Karpas-422 (cell line): ENCODE measurements at regions not wholly inside any gene's neighbourhood (a gene's known extent, or its start where the extent isn't known, plus 50 kb on each side); places are given as distances from the start of the nearest gene placed in this dataset.

Experiments
- DNase-seq: peaks from one replicate; pipeline ENCODE4 v3.0.0-alpha.2; 2015
- H2AFZ ChIP-seq: fragments of 200-600 bp; sonication (generic); 2 replicates; pipeline ENCODE4 v1.6.1; 2014; ENCODE audit warnings: antibody characterized with exemption, low read length, mixed read lengths
- H3K27ac ChIP-seq: fragments of 200-600 bp; sonication (generic); 2 replicates; pipeline ENCODE4 v1.5.1; 2014; ENCODE audit warnings: mild to moderate bottlenecking, low read length, moderate library complexity
- H3K27me3 ChIP-seq: fragments of 200-600 bp; sonication (generic); 2 replicates; pipeline ENCODE4 v1.6.1; 2014; ENCODE audit warnings: low read length, mixed read lengths
- H3K36me3 ChIP-seq: fragments of 200-600 bp; sonication (generic); 2 replicates; pipeline ENCODE4 v1.6.1; 2014; ENCODE audit warnings: low read length, mixed read lengths; ENCODE audit not compliant: insufficient read depth
- H3K4me1 ChIP-seq: fragments of 200-600 bp; sonication (generic); 2 replicates; pipeline ENCODE4 v1.6.1; 2014; ENCODE audit warnings: mild to moderate bottlenecking, low read length, mixed read lengths
- H3K4me2 ChIP-seq: fragments of 200-600 bp; sonication (generic); 2 replicates; pipeline ENCODE4 v1.6.1; 2014; ENCODE audit warnings: low read length, low read depth, mild to moderate bottlenecking; ENCODE audit not compliant: poor library complexity, severe bottlenecking
- H3K4me3 ChIP-seq: fragments of 200-600 bp; sonication (generic); 2 replicates; pipeline ENCODE4 v1.5.1; 2014; ENCODE audit warnings: mild to moderate bottlenecking, antibody characterized with exemption, low read length, mixed read lengths
- H3K79me2 ChIP-seq: fragments of 200-600 bp; sonication (generic); 2 replicates; pipeline ENCODE4 v1.6.1; 2014; ENCODE audit warnings: mild to moderate bottlenecking, low read length, mixed read lengths
- H3K9ac ChIP-seq: fragments of 200-600 bp; sonication (generic); 2 replicates; pipeline ENCODE4 v1.6.0; 2014; ENCODE audit warnings: low read length
- H3K9me2 ChIP-seq: fragments of 200-600 bp; sonication (generic), shearing (Covaris generic); replicated peaks from 2 replicates; pipeline ENCODE4 v1.6.0; 2014; ENCODE audit warnings: mild to moderate bottlenecking, low read length, moderate library complexity; ENCODE audit not compliant: insufficient read depth
- H3K9me3 ChIP-seq: fragments of 300-700, 200-600 bp; sonication (generic); 2 replicates; pipeline ENCODE4 v1.6.1; 2014; ENCODE audit warnings: low read length, mixed read lengths
- H4K20me1 ChIP-seq: fragments of 200-600 bp; sonication (generic); 2 replicates; pipeline ENCODE4 v1.6.1; 2014; ENCODE audit warnings: mild to moderate bottlenecking, antibody characterized with exemption, low read length, low read depth; ENCODE audit not compliant: insufficient read depth

- no peak overlapping the region for H2AFZ ChIP-seq
- H3K27me3 ChIP-seq = no peaks in the 10 kb centered on the region
- H3K4me2 ChIP-seq = no peak overlapping the region
- H4K20me1 ChIP-seq = no peaks in the 10 kb centered on the region
- H3K4me3 ChIP-seq = no peak overlapping the region
- no peak overlapping the region for H3K27ac ChIP-seq
- no peaks in the 10 kb centered on the region for H3K79me2 ChIP-seq
- H3K9ac ChIP-seq = no peak overlapping the region
- no peaks in the 10 kb centered on the region for H3K9me2 ChIP-seq
- H3K9me3 ChIP-seq = no peaks in the 10 kb centered on the region
- H3K36me3 ChIP-seq = no peaks in the 10 kb centered on the region
- no peaks in the 10 kb centered on the region for H3K4me1 ChIP-seq
- no peak for DNase-seq
Observed at GRCh38 chr5:82745016-82745415, 332.2 kb downstream of the TMEM167A start.

- H3K9me3 ChIP-seq = no peaks in the 10 kb centered on the region
- H3K4me1 ChIP-seq = no peaks in the 10 kb centered on the region
- no peak overlapping the region for H3K9ac ChIP-seq
- H3K27me3 ChIP-seq = no peaks in the 10 kb centered on the region
- H3K9me2 ChIP-seq = no peaks in the 10 kb centered on the region
- no peaks in the 10 kb centered on the region for H4K20me1 ChIP-seq
- H3K36me3 ChIP-seq = no peaks in the 10 kb centered on the region
- no peak overlapping the region for H3K27ac ChIP-seq
- H3K79me2 ChIP-seq = no peaks in the 10 kb centered on the region
- H3K4me3 ChIP-seq = no peak overlapping the region
- H2AFZ ChIP-seq = no peak overlapping the region
- DNase-seq = no peak
- H3K4me2 ChIP-seq = no peak overlapping the region
Observed at GRCh38 chr5:82738681-82739269, 338.4 kb downstream of the TMEM167A start.

- no peak for DNase-seq
- no peak overlapping the region for H2AFZ ChIP-seq
- H3K9me3 ChIP-seq = no peaks in the 10 kb centered on the region
- H3K36me3 ChIP-seq = no peaks in the 10 kb centered on the region
- H3K79me2 ChIP-seq = no peaks in the 10 kb centered on the region
- no peaks in the 10 kb centered on the region for H3K27me3 ChIP-seq
- no peaks in the 10 kb centered on the region for H3K9me2 ChIP-seq
- H3K4me2 ChIP-seq = no peak overlapping the region
- H4K20me1 ChIP-seq = no peaks in the 10 kb centered on the region
- H3K9ac ChIP-seq = no peak overlapping the region
- H3K27ac ChIP-seq = no peak overlapping the region
- H3K4me1 ChIP-seq = peaks cover 20% of the 10 kb centered on the region
- H3K4me3 ChIP-seq = no peak overlapping the region
Observed at GRCh38 chr5:82735160-82735789, 341.9 kb downstream of the TMEM167A start.

- Histone ChIP-seq H3K4me2 (no peak overlapping the region), H3K9ac (no peak overlapping the region), H2AFZ (no peak overlapping the region)
Observed at GRCh38 chr5:82734347-82734746, 342.8 kb downstream of the TMEM167A start.

GRCh38 chr5:82730913-82731312 lies 346.3 kb downstream of the TMEM167A start:
- peak; percentile 70 for DNase-seq
- peak overlapping the region; percentile 94 for H3K27ac ChIP-seq
- peak overlapping the region; percentile 36; the same call in 1 of the 2 replicates for H3K4me3 ChIP-seq
- H3K4me2 ChIP-seq = peak overlapping the region; percentile 53
- no peaks in the 10 kb centered on the region for H3K27me3 ChIP-seq
- H3K9me3 ChIP-seq = no peaks in the 10 kb centered on the region
- no peaks in the 10 kb centered on the region for H3K36me3 ChIP-seq
- H3K9ac ChIP-seq = peak overlapping the region; percentile 38
- H3K4me1 ChIP-seq = peaks cover 31% of the 10 kb centered on the region
- H3K9me2 ChIP-seq = no peaks in the 10 kb centered on the region
- H2AFZ ChIP-seq = peak overlapping the region; percentile 54
- H3K79me2 ChIP-seq = no peaks in the 10 kb centered on the region
- no peaks in the 10 kb centered on the region for H4K20me1 ChIP-seq

More at GRCh38 chr5:82734347-82734746, 342.8 kb downstream of the TMEM167A start:
- no peak overlapping the region for H3K4me3 ChIP-seq
- H3K27ac ChIP-seq = no peak overlapping the region
- H3K27me3 ChIP-seq = no peaks in the 10 kb centered on the region
- H3K9me2 ChIP-seq = no peaks in the 10 kb centered on the region
- no peaks in the 10 kb centered on the region for H4K20me1 ChIP-seq
- peaks cover 25% of the 10 kb centered on the region for H3K4me1 ChIP-seq
- no peaks in the 10 kb centered on the region for H3K9me3 ChIP-seq
- no peaks in the 10 kb centered on the region for H3K36me3 ChIP-seq
- no peak for DNase-seq
- no peaks in the 10 kb centered on the region for H3K79me2 ChIP-seq

- Histone ChIP-seq H3K27ac (0 out of 2 replicates have a peak overlapping the region, but pooled peaks have one; percentile 94), H3K27me3 (no peaks in the 10 kb centered on the region), H3K4me2 (no peak overlapping the region)
Observed at GRCh38 chr5:82728926-82729702, 348.1 kb downstream of the TMEM167A start.

GRCh38 chr5:82723168-82723567 lies 354.0 kb downstream of the TMEM167A start:
- Histone ChIP-seq H3K36me3 (no peaks in the 10 kb centered on the region), H3K27me3 (no peaks in the 10 kb centered on the region), H3K9ac (no peak overlapping the region), H3K79me2 (no peaks in the 10 kb centered on the region), H3K4me1 (peaks cover 3% of the 10 kb centered on the region; the same call in 1 of the 2 replicates), H3K4me2 (no peak overlapping the region), H4K20me1 (no peaks in the 10 kb centered on the region), H3K9me3 (no peaks in the 10 kb centered on the region), H3K9me2 (no peaks in the 10 kb centered on the region), H3K27ac (no peak overlapping the region), H2AFZ (no peak overlapping the region), H3K4me3 (no peak overlapping the region)
- DNase-seq = no peak

More at GRCh38 chr5:82728926-82729702, 348.1 kb downstream of the TMEM167A start:
- Histone ChIP-seq H3K9me3 (no peaks in the 10 kb centered on the region), H3K9me2 (no peaks in the 10 kb centered on the region), H3K79me2 (no peaks in the 10 kb centered on the region), H2AFZ (no peak overlapping the region), H3K4me3 (no peak overlapping the region), H3K36me3 (no peaks in the 10 kb centered on the region), H3K9ac (no peak overlapping the region), H4K20me1 (no peaks in the 10 kb centered on the region), H3K4me1 (peaks cover 31% of the 10 kb centered on the region)
- no peak for DNase-seq

GRCh38 chr5:82721087-82721410 lies 356.1 kb downstream of the TMEM167A start:
- no peaks in the 10 kb centered on the region for H3K4me1 ChIP-seq
- H3K4me3 ChIP-seq = no peak overlapping the region
- no peaks in the 10 kb centered on the region for H3K79me2 ChIP-seq
- H2AFZ ChIP-seq = no peak overlapping the region
- H3K9ac ChIP-seq = no peak overlapping the region
- no peak overlapping the region for H3K27ac ChIP-seq
- H3K27me3 ChIP-seq = no peaks in the 10 kb centered on the region
- no peak overlapping the region for H3K4me2 ChIP-seq
- no peaks in the 10 kb centered on the region for H4K20me1 ChIP-seq
- no peaks in the 10 kb centered on the region for H3K9me2 ChIP-seq
- no peaks in the 10 kb centered on the region for H3K9me3 ChIP-seq
- no peaks in the 10 kb centered on the region for H3K36me3 ChIP-seq
- DNase-seq = no peak
